ENCODE measurements at regions not wholly inside any gene's neighbourhood (a gene's known extent, or its start where the extent isn't known, plus 50 kb on each side); places are given as distances from the start of the nearest gene placed in this dataset.

- TF ChIP-seq CTCF (IDR thresholded peaks at IDR 0.05) (no peak), POLR2A (IDR thresholded peaks at IDR 0.05) (no peak), POLR2AphosphoS5 (IDR thresholded peaks at IDR 0.05; ENCODE audit: insufficient read depth in 1 of 2, low read depth in 1 of 2) (no peak)
These were observed 53.6 kb downstream of the ARL6IP4 start for GRCh38 chr12:123034022-123034541.

Data from vagina (tissue), 2 donors.